ENCODE measurements at regions not wholly inside any gene's neighbourhood (a gene's known extent, or its start where the extent isn't known, plus 50 kb on each side); places are given as distances from the start of the nearest gene placed in this dataset.
"Not testable (repeated sequence)": the region's sequence is repeated elsewhere in the genome, so short reads cannot be mapped to it uniquely, and the experiment has no call there.

DNA sequence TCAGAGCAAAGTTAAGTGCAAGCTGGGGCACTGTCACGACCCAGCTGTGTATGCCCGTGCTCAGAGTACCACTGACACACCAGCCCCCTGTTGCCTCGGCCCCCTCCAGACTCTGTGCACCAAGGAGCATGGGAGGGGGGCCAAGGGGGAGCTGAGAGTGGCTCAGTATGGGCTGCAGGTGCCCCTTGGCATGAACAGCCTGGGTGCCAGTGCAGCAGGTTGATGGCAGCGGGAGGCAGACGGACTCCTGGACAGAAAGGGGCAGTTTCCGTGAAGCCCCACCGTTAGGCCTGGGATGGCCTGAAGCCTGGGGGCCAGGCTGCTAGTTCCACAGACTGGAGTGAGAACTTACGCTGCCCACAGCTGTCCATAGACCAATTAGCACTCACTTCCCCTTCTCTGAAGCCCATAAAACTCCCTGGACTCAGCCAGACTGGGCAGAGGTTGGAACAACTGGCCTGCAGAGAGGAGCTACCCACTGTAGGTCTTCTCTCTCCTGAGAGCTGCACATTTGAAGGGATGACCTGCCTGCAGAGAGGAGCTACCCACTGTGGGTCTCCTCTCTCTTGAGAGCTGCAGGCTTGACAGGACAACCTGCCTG lies 182.8 kb downstream of the DEPDC1B start:
- DNase-seq (ENCODE audit: low spot score) = no peak

DNA sequence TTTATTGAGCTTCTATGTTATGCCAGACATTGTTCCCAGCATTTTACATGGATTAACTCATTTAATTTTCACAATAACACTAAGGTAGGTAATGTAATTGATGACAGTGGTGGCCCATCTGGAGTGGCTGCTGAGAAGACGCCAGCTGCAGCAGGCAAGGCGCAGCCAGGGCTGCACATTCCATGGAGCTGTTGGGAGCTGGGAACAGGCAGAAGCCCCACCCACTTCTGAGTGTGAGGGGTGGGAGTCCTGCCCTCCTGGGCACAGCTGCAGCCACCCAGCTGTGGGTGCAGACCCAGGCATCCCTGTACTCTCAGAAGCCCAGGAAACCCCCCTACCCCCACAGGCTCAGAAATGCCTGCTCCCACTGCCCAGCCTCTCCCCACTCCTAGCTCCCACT lies 183.3 kb downstream of the DEPDC1B start:
- DNase-seq (ENCODE audit: low spot score) = no peak

DNA sequence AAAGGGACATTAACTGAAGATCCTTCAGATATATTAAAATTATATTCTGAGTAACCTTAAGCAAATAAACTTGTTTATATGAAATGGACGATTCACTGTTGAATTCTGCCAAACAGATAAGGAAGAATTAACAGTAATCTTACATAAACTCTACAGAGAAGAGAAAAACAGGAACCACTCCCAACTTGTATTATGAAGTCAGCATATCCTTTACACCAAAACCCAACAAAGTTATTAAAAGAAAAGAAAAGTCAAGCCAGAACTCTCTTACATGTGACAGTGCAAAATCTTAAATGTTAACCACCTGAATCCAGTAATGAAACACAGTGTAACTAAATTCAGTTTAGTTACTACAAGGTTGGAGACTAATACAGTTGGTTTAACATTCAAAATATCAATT lies 185.8 kb downstream of the DEPDC1B start:
- DNase-seq (ENCODE audit: low spot score) = no peak

DNA sequence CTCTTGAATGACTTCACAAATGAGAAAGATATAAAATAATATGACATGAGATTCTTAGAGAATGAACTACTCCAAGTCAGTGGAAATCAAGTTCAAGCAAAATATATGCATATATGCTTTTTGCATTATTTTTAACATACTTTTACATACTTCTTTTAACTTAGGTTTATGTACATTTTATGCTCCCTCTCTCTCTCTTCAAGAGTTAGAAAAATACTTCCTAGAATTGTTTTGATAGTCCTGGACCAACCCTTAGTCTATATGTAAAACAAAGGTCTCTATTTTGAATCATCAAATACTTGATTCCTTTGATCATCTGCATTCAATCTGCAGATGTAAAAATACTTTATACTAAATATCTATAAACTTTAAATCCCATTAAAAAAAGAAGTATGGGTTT lies 187.8 kb downstream of the DEPDC1B start:
- no peak for DNase-seq (ENCODE audit: low spot score)

DNA sequence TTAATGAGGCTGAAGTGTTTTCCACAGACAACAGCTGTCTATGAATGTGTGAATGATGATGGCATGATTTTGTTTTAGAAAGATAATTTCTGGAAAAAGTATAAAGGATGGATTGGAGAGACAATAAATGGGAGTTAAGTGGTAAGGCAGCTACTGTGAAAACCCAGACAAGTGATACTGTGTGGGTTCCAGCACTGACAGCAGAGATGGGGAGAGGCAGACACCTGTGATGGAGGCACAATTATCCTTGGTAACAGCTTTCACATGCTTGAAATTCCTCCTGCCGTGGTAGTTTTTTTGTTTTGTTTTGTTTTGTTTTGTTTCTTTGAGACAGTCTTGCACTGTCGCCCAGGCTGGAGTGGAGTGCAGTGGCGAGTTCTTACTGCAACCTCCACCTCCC lies 189.3 kb downstream of the DEPDC1B start:
- DNase-seq (ENCODE audit: low spot score) = no peak

DNA sequence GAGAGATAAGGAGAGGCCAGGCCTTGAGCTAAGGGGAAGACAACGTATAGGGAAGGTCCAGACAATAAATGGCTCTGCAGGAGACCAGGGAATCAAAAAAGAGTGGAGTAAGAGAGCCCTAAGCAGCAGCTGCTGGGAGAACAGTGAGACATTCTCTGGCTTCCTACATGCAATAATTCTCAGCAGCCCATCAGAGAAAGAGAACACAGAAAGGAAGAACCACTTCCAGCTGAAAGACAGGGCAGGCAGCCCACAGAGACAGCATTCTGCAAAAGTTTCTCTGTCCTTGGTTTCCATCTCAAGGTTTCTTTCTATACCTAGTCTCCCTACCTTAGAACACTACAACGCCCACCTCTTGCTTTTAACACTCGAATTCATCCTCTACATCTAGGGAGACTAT lies 189.9 kb downstream of the DEPDC1B start:
- DNase-seq (ENCODE audit: low spot score) = no peak

DNA sequence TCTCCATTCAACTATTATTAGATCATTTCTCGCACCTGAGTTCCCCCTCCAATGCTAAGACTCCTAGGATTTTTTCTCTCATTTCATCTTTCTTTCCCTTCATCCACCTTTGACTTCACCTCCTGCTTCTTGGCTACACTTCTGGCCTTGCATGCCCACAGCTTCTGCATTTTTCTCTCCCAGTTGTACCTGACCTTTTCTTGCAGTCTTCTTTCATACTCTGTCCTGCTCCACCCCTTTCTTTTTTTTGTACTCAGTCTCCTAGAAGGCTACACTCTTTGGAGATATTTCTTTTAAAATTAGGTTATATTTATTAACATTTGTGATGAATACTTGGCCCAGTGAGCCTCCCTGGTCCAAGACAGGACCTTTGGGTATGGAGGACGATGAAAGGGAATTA lies 190.4 kb downstream of the DEPDC1B start:
- DNase-seq (ENCODE audit: low spot score) = no peak

DNA sequence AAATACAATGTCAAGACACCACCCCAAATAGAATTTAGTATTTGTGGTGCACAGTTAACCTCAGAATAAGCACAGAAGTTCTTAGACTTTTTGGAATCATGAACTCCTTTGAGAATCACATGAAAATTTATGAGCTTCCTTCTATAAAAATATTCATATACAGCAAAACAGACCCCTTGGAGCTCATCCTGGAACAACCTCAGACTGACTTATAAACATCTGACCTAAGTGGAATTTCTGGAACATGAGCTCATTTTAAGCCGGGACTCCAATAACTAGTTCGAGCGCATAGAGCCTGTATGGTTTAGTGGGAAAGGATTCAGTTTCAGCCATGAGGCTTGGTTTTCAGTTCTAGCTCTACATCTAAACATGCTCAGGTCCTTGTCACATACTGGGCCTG lies 192.3 kb downstream of the DEPDC1B start:
- DNase-seq (ENCODE audit: low spot score) = no peak

DNA sequence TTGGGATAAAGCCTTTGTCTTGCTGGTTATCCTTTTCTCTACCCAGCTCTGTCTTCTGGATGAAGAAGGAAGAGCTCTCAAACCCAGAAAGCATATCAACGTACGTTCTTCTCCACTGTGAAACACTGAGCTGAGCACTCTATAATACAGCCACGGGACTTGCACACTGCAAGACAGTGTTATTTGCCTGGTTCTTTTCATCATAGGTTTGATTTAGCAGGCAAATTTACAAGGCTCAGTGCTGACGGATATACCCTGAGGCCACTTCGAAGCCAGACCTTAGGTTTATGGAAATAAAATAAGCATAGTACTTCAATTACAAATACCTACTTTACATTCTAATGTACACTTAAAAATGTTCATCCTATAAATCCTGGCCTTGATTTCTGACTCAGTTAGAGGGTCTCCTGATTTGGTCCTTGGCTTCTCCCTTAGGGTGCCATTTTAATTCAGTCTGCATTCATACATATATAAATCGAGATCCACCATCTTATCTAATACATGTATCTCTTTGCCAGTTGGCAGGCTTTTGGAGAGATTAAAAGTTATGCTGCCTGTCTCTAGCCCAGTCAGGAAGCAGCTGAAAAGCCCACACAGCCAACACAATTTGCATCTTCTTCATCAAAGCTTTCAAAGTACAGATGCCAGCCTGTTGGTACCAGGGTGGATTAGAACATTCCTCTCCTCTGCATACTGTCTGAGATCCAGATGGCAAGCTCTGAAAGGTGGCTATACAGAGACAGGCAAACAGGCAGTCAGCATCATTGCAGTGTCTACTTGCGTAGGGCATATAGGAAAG lies 194.4 kb downstream of the DEPDC1B start:
- no peak for DNase-seq (ENCODE audit: low spot score)

DNA sequence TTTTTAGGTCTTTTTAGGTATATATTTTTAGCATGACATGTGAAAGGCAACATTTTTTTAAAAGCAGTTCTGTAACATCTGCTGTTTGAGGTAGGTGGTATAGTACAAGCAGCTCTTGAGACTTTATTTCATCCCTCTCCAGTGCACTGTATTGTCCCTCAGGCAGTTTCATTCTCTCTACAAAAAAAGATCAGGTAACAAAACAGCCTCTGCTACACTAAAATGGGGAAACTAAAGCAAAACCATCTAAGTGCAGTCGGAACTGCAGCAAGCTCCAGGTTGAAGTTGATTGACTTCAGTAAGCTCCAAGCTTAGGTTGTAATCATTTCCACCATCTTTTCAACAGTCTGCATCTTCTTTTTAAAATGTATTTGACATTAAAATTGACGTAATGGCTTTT lies 195.6 kb downstream of the DEPDC1B start:
- no peak for DNase-seq (ENCODE audit: low spot score)

DNA sequence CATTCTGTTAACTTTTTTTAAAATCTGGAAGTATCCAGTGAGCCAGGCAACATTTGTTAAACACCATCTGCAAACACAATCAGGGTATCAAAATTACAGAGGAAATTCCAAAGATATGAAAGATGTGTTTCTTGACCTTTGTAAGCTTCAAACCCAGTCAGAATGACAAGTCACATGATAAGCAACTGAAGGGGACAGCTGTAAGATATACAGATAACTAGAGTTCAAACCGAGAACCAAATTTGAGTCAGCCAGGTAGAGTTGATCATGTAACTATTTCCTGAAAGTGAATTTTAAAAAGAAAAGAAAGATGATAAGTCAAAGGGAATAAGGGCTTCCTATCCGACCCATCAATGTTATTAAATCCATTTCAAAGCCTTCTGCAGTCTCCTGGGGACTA lies 196.2 kb downstream of the DEPDC1B start:
- no peak for DNase-seq (ENCODE audit: low spot score)

DNA sequence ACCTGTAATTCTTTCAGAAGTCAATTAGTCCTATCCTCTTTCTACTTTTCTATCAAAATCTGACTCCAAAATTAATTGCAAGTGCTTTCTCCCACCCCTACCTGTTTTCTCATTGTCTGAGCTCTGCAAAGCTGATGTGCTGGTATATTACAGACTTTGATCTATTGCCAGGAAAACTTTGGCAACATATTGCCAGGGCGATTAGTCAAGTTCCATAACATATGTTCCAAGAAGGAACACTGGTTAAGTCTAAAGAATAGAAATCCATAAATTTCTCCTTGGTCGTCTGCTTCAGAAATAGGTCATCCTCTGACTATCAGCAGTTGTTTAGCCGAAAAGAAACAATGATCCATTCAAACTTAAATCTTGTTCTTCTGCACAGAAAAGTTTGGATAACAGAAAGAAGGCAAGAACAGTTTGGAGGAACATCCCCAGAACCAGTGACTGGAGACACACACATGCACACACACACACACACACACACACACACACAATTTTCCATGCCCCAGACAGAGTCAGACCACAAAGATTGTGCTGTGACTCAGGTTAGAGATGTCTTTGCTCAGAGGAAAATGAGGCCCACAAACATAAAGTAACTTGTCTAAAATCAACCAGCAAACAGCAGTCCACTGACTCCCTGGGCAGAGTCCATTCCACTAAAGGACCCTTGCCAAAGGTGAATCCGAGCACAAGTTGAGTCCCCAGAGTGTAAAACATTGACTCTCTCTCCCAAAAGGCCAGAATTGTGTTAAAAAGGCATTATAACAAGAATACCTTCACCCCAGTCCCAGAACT lies 202.1 kb downstream of the DEPDC1B start:
- no peak for DNase-seq (ENCODE audit: low spot score)

DNA sequence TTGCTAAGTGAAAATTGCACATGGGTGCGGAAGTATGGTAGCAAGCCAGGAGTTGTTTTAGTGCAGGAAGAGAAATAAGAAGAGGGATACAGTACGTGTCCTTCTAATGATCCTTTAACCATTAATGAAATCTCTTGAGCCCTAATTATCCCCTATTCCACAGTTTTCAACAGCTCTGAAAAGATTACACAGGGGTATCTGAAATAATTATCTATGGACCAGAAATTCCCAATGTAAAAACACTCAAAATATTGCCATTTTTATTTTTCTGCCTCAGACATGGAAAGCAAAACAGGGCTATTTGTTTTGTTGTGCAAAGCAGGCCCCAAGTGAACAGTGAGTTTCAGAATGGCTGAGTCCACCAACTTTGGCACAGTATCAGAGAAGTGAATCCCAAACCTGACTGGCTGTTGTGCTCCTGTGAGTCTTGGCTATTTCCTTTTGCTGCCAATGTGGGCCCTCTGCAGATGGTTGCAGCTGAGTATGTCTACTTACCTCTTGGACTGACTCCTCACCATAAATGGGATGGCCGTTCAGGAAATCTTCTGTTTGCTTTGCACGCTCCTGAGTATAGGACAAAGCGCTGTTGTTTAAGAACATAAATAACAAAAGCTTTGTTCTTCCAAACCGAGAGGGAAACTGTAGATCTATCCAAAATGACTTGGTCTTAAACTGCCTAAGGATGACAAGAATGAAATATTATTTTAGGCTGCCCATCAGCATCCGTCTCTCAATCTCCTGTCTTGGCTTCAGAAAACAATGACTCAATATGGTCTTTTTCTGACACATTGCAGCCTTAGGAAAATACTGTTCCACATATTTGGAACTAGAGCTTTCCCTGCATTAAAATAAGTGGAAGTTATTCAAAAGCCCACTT lies 204.1 kb downstream of the DEPDC1B start:
- DNase-seq (ENCODE audit: low spot score) = no peak

DNA sequence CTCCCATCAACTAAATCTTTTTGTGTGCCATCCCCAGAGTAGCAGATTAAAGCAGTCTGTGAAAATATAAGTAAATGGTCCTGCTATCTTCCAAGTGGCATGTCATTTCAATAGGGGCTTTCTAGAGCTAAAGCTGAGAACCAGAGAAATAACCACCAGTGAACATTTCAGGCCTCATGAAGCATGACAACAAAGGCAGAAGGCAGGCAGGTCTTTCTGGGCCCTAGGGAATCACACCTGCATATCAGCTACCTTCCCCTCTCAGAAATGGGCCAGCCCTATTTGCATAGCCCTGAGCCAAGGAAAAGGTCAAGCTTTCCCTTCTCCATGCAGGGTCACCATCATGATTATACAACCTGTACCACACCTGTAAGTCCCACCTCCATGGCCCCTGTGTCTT lies 205.3 kb downstream of the DEPDC1B start:
- no peak for DNase-seq (ENCODE audit: low spot score)

DNA sequence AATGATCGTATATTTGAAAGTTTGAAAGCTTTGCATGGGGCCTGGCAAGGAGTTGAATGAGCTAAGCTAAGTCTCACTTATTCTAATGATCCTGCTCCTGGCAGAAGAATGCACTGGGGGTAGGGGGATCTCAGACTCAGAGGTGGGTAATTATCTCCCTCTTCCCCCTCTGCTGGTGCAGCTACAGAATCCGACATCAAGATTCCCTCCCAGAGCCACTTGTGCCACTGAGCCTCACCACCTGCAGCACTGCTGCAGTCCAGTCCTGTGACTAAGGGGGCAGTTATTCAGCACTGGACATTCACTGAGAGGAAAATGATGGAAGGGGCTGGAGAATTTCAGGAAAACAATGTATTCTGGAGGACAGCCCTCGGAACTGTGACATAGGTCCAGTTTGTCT lies 205.8 kb downstream of the DEPDC1B start:
- DNase-seq (ENCODE audit: low spot score) = no peak

DNA sequence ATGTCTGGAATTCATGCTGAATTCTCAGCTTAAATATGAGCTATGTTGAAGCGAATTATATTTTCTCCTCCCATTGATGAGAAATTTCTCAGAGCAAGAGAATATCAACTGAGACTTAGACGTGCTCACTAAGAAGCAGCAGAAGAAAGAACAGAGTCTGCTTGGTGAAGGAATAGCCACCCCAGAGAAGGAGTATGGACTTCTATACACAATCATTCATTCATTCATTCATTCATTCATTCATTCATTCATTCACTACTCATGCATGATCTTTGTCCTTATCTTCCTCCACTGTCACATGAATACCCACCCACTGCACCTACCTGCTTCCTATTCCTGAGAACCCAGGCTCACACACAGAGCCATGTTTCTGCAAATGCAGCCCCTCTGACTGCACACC lies 206.6 kb downstream of the DEPDC1B start:
- no peak for DNase-seq (ENCODE audit: low spot score)

DNA sequence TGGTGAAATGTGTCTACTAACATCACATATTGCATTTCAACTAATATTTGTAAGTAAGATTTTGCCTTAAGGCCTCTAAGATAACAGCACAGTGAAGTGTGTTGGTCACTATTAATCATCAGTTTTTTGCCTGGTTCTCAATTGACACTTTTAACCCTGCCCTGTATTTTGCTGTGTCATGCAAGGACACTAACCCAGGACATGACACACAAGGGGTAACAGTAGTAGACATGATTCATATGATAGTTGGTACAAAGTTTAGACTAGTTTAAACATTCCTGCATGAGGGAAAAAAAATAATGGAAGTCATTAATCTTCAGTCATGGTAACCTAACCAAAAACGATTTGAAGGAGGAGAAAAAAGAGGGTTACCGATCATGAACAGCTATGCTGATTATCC lies 207.0 kb downstream of the DEPDC1B start:
- DNase-seq (ENCODE audit: low spot score) = no peak

DNA sequence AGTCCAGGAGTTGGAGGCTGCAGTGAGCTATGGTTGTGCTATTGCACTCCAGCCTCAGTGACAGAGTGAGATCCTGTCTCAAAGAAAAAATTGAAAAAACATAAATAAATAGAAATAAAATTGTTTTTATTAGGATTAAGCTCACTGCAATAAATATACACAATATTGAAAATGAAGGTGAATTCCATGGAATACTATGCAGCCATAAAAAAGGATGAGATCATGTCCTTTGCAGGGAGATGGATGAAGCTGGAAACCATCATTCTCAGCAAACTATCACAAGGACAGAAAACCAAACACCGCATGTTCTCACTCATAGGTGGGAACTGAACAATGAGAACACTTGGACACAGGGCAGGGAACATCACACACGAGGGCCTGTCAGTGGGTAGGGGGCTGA lies 207.6 kb downstream of the DEPDC1B start:
- DNase-seq (ENCODE audit: low spot score) = not testable (repeated sequence)

DNA sequence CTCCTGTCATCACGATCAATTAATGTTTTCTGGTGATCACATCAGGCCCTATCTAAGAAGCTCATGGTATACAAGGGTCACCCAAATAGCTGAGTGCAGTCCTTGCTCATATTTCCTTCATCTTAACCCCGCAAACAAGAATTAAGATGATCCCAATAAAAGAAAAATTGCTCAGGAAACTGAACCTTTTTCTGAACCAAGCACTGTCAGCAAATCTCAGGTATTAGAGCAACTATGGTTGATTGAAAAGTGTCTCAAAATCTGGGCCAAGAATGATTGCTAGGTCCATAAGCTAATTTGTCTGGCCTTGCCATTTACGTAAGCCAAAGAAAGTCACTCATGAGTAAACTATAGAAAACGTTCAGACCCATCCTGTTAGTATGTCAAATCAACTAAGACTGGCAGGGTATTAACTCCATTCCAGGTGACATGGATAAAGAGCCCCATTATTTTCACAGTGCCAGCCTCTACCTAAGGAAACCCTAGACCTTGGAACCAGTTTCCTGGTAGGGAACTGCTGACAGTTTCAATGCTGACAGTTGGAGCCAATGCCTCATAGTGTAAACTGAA lies 209.3 kb downstream of the DEPDC1B start:
- no peak for DNase-seq (ENCODE audit: low spot score)

DNA sequence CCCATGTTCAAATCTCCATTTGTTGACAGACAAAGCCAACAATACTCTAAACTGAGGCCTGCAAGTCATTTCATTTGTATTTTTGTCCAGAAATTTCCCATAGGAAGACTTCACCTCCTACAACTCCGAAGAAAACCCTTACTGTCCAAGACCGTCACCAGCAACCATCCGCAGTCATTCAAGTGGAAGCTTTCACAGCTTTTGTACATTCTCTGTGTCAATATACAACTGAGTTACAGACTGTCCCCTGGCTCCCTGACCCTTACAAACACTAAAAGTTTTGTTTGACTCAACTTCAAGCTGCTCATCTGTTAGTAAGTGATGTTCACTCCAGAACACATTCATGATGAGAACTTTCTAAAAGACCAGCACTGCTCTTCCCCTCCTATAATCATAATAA lies 210.1 kb downstream of the DEPDC1B start:
- no peak for DNase-seq (ENCODE audit: low spot score)

DNA sequence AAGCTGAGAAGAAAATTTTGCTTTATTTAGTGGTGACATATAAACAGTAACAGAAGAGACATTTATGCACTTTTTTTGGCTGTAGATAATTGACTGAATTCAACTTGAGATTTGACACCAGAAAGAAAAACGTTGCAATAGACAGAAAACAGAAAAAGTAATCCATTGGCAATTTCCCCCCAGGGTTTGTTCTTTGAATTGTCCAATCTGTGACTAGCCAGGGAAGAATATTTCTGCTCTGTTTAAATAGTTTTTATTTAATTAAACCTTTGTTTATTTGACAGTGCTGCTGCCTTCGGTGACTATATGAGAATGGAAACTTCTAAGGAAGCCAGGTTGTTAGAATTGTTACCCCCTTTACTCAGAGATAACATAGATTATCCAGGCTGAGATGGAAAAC lies 210.6 kb downstream of the DEPDC1B start:
- no peak for DNase-seq (ENCODE audit: low spot score)

Data from GM03348 (cell line).